H1 (cell line): ENCODE measurements at regions not wholly inside any gene's neighbourhood (a gene's known extent, or its start where the extent isn't known, plus 50 kb on each side); places are given as distances from the start of the nearest gene placed in this dataset.

Source experiments
- CTCF ChIA-PET: fragments of 300-600 bp; sonication (Branson Sonifier 250); formaldehyde crosslinking; loops from one replicate; lab custom pipeline; 2021; ENCODE audit not compliant: partially characterized antibody; lab: Charles Lee
- POLR2A ChIA-PET: fragments of 300-600 bp; sonication (Branson Sonifier 250); formaldehyde crosslinking; loops from one replicate; lab custom pipeline; 2021; ENCODE audit warnings: inconsistent platforms; ENCODE audit not compliant: partially characterized antibody; lab: Charles Lee
- DNase-seq, 2 experiments: peaks; one replicate each; pipeline versions ENCODE4 v3.0.0 to v3.0.0-alpha.2; 2010 to 2022; ENCODE audit warnings: low spot score in 2 of 2, low read depth in 1 of 2, mixed read lengths in 1 of 2
- FAIRE-seq: peaks from 2 replicates; lab custom pipeline; 2011; peaks lifted over from hg19 to GRCh38; lab: Jason Lieb, UNC
- H2AFZ ChIP-seq: 2 replicates; pipeline ENCODE4 v1.8.1; 2012; ENCODE audit warnings: low read length, inconsistent platforms
- H2AK5ac ChIP-seq: 2 replicates; pipeline ENCODE4 v1.6.1; 2013; ENCODE audit warnings: low read depth, low read length
- H2BK120ac ChIP-seq: replicated peaks from 2 replicates; pipeline ENCODE3; 2013; ENCODE audit warnings: low read depth, low read length, inconsistent platforms
- H2BK12ac ChIP-seq: 2 replicates; pipeline ENCODE4 v1.6.1; 2013; ENCODE audit warnings: low read depth, low read length
- H2BK15ac ChIP-seq: 2 replicates; pipeline ENCODE4 v1.6.1; 2013; ENCODE audit warnings: low read length
- H2BK20ac ChIP-seq: 2 replicates; pipeline ENCODE4 v1.6.1; 2013; ENCODE audit warnings: low read length
- H2BK5ac ChIP-seq: 2 replicates; pipeline ENCODE4 v1.6.1; 2013; ENCODE audit warnings: low read depth, low read length
- H3K14ac ChIP-seq: 2 replicates; pipeline ENCODE4 v1.6.1; 2013; ENCODE audit warnings: inconsistent platforms; ENCODE audit not compliant: insufficient read length
- H3K18ac ChIP-seq: 2 replicates; pipeline ENCODE4 v1.6.1; 2013; ENCODE audit warnings: low read length; ENCODE audit errors: extremely low read depth
- H3K23ac ChIP-seq: 2 replicates; pipeline ENCODE4 v1.6.1; 2013; ENCODE audit warnings: inconsistent platforms; ENCODE audit not compliant: insufficient read length
- H3K23me2 ChIP-seq: 2 replicates; pipeline ENCODE4 v1.6.1; 2013; ENCODE audit warnings: low read depth, low read length
- H3K27ac ChIP-seq: 2 replicates; pipeline ENCODE4 v1.6.1; 2011; ENCODE audit warnings: low read depth, low read length, inconsistent platforms
- H3K27me3 ChIP-seq, 4 experiments: replicated peaks in 1 of 4; 1 replicate in 1 of 4; 2 replicates in 3 of 4; pipeline versions ENCODE4 v1.6.1 to v1.8.1; 2011 to 2013; ENCODE audit warnings: low read length in 3 of 4, mild to moderate bottlenecking in 3 of 4, inconsistent platforms in 2 of 4, mixed read lengths in 2 of 4, moderate library complexity in 1 of 4; ENCODE audit not compliant: control insufficient read depth in 3 of 4, insufficient read depth in 3 of 4; ENCODE audit errors: extremely low read depth in 1 of 4
- H3K36me3 ChIP-seq, 4 experiments: 2 replicates each; pipeline versions ENCODE4 v1.6.1 to v1.8.1; 2011 to 2013; ENCODE audit warnings: mild to moderate bottlenecking in 4 of 4, low read length in 3 of 4, moderate library complexity in 2 of 4, control low read depth in 1 of 4, inconsistent platforms in 1 of 4; ENCODE audit not compliant: insufficient read depth in 4 of 4, control insufficient read depth in 2 of 4
- H3K4ac ChIP-seq: replicated peaks from 2 replicates; pipeline ENCODE3; 2013; ENCODE audit warnings: low read length, low read depth, mixed read lengths, inconsistent platforms; ENCODE audit not compliant: insufficient read length
- H3K4me1 ChIP-seq, 4 experiments: replicated peaks in 1 of 4; 1 replicate in 1 of 4; 2 replicates in 3 of 4; pipeline versions ENCODE4 v1.6.1 to v1.8.1; 2011 to 2013; ENCODE audit warnings: low read length in 3 of 4, inconsistent platforms in 2 of 4, mixed read lengths in 1 of 4; ENCODE audit not compliant: insufficient read depth in 4 of 4, control insufficient read depth in 3 of 4
- H3K4me2 ChIP-seq, 2 experiments: 2 replicates each; pipeline versions ENCODE4 v1.6.1 to v1.8.1; 2011 to 2013; ENCODE audit warnings: low read depth in 2 of 2, low read length in 2 of 2, control low read depth in 1 of 2, inconsistent platforms in 1 of 2, mild to moderate bottlenecking in 1 of 2; ENCODE audit not compliant: insufficient read depth in 1 of 2
- H3K4me3 ChIP-seq, 4 experiments: fragments of 200-600, 300-600 bp in 1 of 4; sonication (generic), shearing (Covaris generic), sonication (Bioruptor Twin) in 1 of 4; 2 replicates each; pipeline versions ENCODE4 v1.5.1 to v1.8.1; 2011 to 2016; ENCODE audit warnings: low read length in 4 of 4, low read depth in 3 of 4, control low read depth in 2 of 4, inconsistent platforms in 2 of 4, mild to moderate bottlenecking in 2 of 4, mixed read lengths in 1 of 4, moderate library complexity in 1 of 4; ENCODE audit not compliant: insufficient read depth in 2 of 4; ENCODE audit errors: extremely low read depth in 1 of 4
- H3K56ac ChIP-seq: replicated peaks from 2 replicates; pipeline ENCODE3; 2013; ENCODE audit warnings: low read depth, mild to moderate bottlenecking, mixed read lengths, low read length, inconsistent platforms; ENCODE audit not compliant: insufficient read length
- H3K79me1 ChIP-seq: 2 replicates; pipeline ENCODE4 v1.6.1; 2013; ENCODE audit warnings: low read depth, low read length, control low read depth
- H3K79me2 ChIP-seq, 2 experiments: 2 replicates each; pipeline versions ENCODE4 v1.6.1 to v1.8.1; 2012 to 2013; ENCODE audit warnings: low read length in 2 of 2, mild to moderate bottlenecking in 2 of 2, inconsistent platforms in 1 of 2; ENCODE audit not compliant: insufficient read depth in 2 of 2, control insufficient read depth in 1 of 2
- H3K9ac ChIP-seq, 4 experiments: replicated peaks in 1 of 4; 1 replicate in 1 of 4; 2 replicates in 3 of 4; pipeline versions ENCODE4 v1.6.1 to v1.8.1; 2011 to 2013; ENCODE audit warnings: low read depth in 3 of 4, low read length in 3 of 4, control low read depth in 2 of 4, mild to moderate bottlenecking in 2 of 4, moderate library complexity in 2 of 4, inconsistent platforms in 1 of 4; ENCODE audit errors: extremely low read depth in 1 of 4
- H3K9me3 ChIP-seq, 2 experiments: 2 replicates each; pipeline versions ENCODE4 v1.6.1 to v1.8.1; 2012 to 2013; ENCODE audit warnings: mild to moderate bottlenecking in 2 of 2, moderate library complexity in 2 of 2, control low read depth in 1 of 2, inconsistent platforms in 1 of 2, low read depth in 1 of 2, low read length in 1 of 2, mixed read lengths in 1 of 2; ENCODE audit not compliant: insufficient read depth in 2 of 2
- H4K20me1 ChIP-seq, 2 experiments: replicated peaks in 1 of 2; 2 replicates each; pipeline versions ENCODE3 to v1.8.1; 2011 to 2013; ENCODE audit warnings: inconsistent platforms in 2 of 2, low read length in 2 of 2, mild to moderate bottlenecking in 1 of 2; ENCODE audit not compliant: insufficient read depth in 2 of 2, control insufficient read depth in 1 of 2
- H4K5ac ChIP-seq: 2 replicates; pipeline ENCODE4 v1.6.1; 2013; ENCODE audit warnings: low read length, low read depth, mixed read lengths, inconsistent platforms; ENCODE audit not compliant: insufficient read length
- H4K8ac ChIP-seq: 2 replicates; pipeline ENCODE4 v1.8.0; 2013; ENCODE audit warnings: mild to moderate bottlenecking, moderate library complexity, low read length, inconsistent platforms; ENCODE audit not compliant: insufficient read depth; ENCODE audit errors: extremely low read depth
- H4K91ac ChIP-seq: replicated peaks from 2 replicates; pipeline ENCODE3; 2013; ENCODE audit warnings: low read length, mixed read lengths, inconsistent platforms; ENCODE audit not compliant: insufficient read length
- CHD1 ChIP-seq: IDR thresholded peaks from 2 replicates; pipeline ENCODE4 v1.6.1; 2012; ENCODE audit warnings: low read depth, low read length, improper control_type of control experiment
- EP300 ChIP-seq, 2 experiments: IDR thresholded peaks; 1 replicate in 1 of 2; 2 replicates in 1 of 2; pipeline ENCODE4 v1.6.1; 2011 to 2012; ENCODE audit warnings: low read depth in 2 of 2, low read length in 2 of 2, mild to moderate bottlenecking in 2 of 2, borderline replicate concordance in 1 of 2, inconsistent platforms in 1 of 2, moderate library complexity in 1 of 2
- HDAC2 ChIP-seq, 2 experiments: fragments of 300-600 bp in 1 of 2; sonication (generic) in 1 of 2; IDR thresholded peaks; 2 replicates each; pipeline ENCODE4 v1.6.1; 2011 to 2012; ENCODE audit warnings: low read depth in 2 of 2, low read length in 2 of 2, mild to moderate bottlenecking in 2 of 2, moderate library complexity in 2 of 2, borderline replicate concordance in 1 of 2, inconsistent platforms in 1 of 2
- KDM5A ChIP-seq: fragments of 200-600 bp; IDR thresholded peaks from 2 replicates; pipeline ENCODE4 v1.7.1; 2012; ENCODE audit warnings: mild to moderate bottlenecking, low read length, inconsistent platforms, mixed read lengths
- TEAD4 ChIP-seq: IDR thresholded peaks from 2 replicates; pipeline ENCODE4 v1.6.1; 2012; ENCODE audit warnings: low read depth, low read length, inconsistent platforms, mixed read lengths
- WGBS, 2 experiments: shearing (Covaris generic) in 1 of 2; methylation state at CpG; one replicate each; pipeline versions ENCODE4 v1.1.6 to v1.1.7; 2013 to 2015; ENCODE audit warnings: low lambda C conversion rate in 2 of 2, mixed read lengths in 2 of 2, inconsistent platforms in 1 of 2, low coverage in 1 of 2, missing lambda C conversion rate in 1 of 2; ENCODE audit not compliant: insufficient replicate concordance in 2 of 2, insufficient coverage in 1 of 2, insufficient read length in 1 of 2; ENCODE audit errors: extremely low coverage in 1 of 2, missing lambda C conversion rate in 1 of 2; 5-methylcytosine and 5-hydroxymethylcytosine counted together
- TF ChIP-seq, protein P1 (sequence below), 3 experiments: IDR thresholded peaks; 1 replicate in 2 of 3; 2 replicates in 1 of 3; pipeline versions ENCODE4 v1.5.1 to v1.6.1; 2011; ENCODE audit warnings: low read length in 3 of 3, mild to moderate bottlenecking in 3 of 3, inconsistent platforms in 2 of 3, low read depth in 1 of 3, moderate library complexity in 1 of 3; ENCODE audit not compliant: insufficient read depth in 1 of 3; ENCODE audit errors: control extremely low read depth in 1 of 3

DNA sequence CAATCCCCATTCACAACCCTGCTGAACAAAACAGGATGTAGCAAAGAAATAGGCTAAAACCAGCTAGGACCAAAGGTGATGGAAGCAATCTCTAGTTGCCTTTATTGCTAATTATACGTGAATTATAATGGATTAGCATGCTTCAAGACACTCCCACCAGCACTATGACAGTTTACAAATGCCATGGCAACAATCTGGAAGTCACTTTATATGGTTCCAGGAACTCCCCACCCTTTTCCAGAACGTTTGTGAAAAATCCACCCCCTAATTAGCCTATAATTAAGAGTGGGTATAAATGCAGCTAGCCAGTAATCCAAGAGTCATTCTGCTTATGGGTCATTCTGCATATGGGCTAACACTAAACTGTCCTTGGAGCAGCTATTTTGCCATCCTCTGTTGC is 328.7 kb downstream of the FLRT2 start:
- no peak overlapping the region for H2BK20ac ChIP-seq
- H3K79me1 ChIP-seq = no peaks in the 10 kb centered on the region
- H2BK120ac ChIP-seq = no peak overlapping the region
- H3K79me2 ChIP-seq = no peaks in the 10 kb centered on the region
- H2BK5ac ChIP-seq = no peak overlapping the region
- no peak overlapping the region for H3K4ac ChIP-seq
- H3K4me1 ChIP-seq = no peaks in the 10 kb centered on the region
- no peak overlapping the region for H2AK5ac ChIP-seq
- no peak overlapping the region for H3K56ac ChIP-seq
- no peaks in the 10 kb centered on the region for H4K20me1 ChIP-seq
- no peak overlapping the region for H2BK15ac ChIP-seq
- POLR2A ChIA-PET = no interaction called here
- no peak overlapping the region for H4K91ac ChIP-seq
- no peak for DNase-seq
- no peak overlapping the region for H3K18ac ChIP-seq
- FAIRE-seq = no peak
- H3K27ac ChIP-seq = no peak overlapping the region
- H3K14ac ChIP-seq = no peak overlapping the region
- H3K23me2 ChIP-seq = no peaks in the 10 kb centered on the region
- H3K4me2 ChIP-seq = no peak overlapping the region
- H3K27me3 ChIP-seq = no peaks in the 10 kb centered on the region
- 87% methylated on average over 2 of the region's 2 CpGs; no CpG with 5 or more reads in 1 of the 2 experiments for WGBS, 2 experiments
- H3K4me3 ChIP-seq = no peak overlapping the region
- H3K9me3 ChIP-seq = no peaks in the 10 kb centered on the region
- no peak overlapping the region for H2BK12ac ChIP-seq
- no peak overlapping the region for H2AFZ ChIP-seq
- H3K36me3 ChIP-seq = no peaks in the 10 kb centered on the region
- H4K5ac ChIP-seq = no peak overlapping the region
- no peak overlapping the region for H4K8ac ChIP-seq
- H3K23ac ChIP-seq = no peak overlapping the region
- CTCF ChIA-PET = interaction anchor here (2.1 kb wide), 1 partner anchor 12 kb away, joined by 7 read pairs; no protein-coding TSS in a partner anchor
- H3K9ac ChIP-seq = no peak overlapping the region
- no peak for TF ChIP-seq HDAC2 (IDR thresholded peaks at IDR 0.05; ENCODE audit: borderline replicate concordance in 1 of 2, low read depth in 2 of 2, low read length in 2 of 2)
- TF ChIP-seq EP300 (IDR thresholded peaks at IDR 0.05; ENCODE audit: borderline replicate concordance in 1 of 2, low read depth in 2 of 2, low read length in 2 of 2) = no peak
- no peak for TF ChIP-seq CHD1
- TF ChIP-seq TEAD4 = no peak
- no peak for TF ChIP-seq KDM5A
- TF ChIP-seq, protein P1, sequence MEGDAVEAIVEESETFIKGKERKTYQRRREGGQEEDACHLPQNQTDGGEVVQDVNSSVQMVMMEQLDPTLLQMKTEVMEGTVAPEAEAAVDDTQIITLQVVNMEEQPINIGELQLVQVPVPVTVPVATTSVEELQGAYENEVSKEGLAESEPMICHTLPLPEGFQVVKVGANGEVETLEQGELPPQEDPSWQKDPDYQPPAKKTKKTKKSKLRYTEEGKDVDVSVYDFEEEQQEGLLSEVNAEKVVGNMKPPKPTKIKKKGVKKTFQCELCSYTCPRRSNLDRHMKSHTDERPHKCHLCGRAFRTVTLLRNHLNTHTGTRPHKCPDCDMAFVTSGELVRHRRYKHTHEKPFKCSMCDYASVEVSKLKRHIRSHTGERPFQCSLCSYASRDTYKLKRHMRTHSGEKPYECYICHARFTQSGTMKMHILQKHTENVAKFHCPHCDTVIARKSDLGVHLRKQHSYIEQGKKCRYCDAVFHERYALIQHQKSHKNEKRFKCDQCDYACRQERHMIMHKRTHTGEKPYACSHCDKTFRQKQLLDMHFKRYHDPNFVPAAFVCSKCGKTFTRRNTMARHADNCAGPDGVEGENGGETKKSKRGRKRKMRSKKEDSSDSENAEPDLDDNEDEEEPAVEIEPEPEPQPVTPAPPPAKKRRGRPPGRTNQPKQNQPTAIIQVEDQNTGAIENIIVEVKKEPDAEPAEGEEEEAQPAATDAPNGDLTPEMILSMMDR (IDR thresholded peaks at IDR 0.05; ENCODE audit: control extremely low read depth in 1 of 3, insufficient read depth in 1 of 3, low read depth in 1 of 3, low read length in 3 of 3) = no peak
